H54 (cell line): ENCODE measurements at regions not wholly inside any gene's neighbourhood (a gene's known extent, or its start where the extent isn't known, plus 50 kb on each side); places are given as distances from the start of the nearest gene placed in this dataset.

Source experiments
- DNase-seq: peaks from one replicate; pipeline ENCODE4 v3.0.0; 2011; ENCODE audit warnings: low spot score, mixed read lengths; ENCODE audit not compliant: insufficient read length
- FAIRE-seq: peaks from 3 replicates; lab custom pipeline; 2011; peaks lifted over from hg19 to GRCh38; lab: Jason Lieb, UNC
- POLR2A ChIP-seq: IDR thresholded peaks from 2 replicates; pipeline ENCODE4 v1.6.1; 2011; ENCODE audit warnings: low read depth, mild to moderate bottlenecking, low read length

GRCh38 chr5:98095072-98095471 is 678.4 kb upstream of the RGMB start:
- no peak for DNase-seq
- FAIRE-seq, result no peak
- TF ChIP-seq POLR2A, result no peak

GRCh38 chr5:98096155-98096554 is 677.3 kb upstream of the RGMB start:
- no peak for DNase-seq
- peak; percentile 74 for FAIRE-seq
- no peak for TF ChIP-seq POLR2A

- FAIRE-seq (no peak), DNase-seq (no peak)
- TF ChIP-seq POLR2A, result no peak
Observed at GRCh38 chr5:98099448-98100105, 673.9 kb upstream of the RGMB start.

GRCh38 chr5:98101131-98101530 is 672.3 kb upstream of the RGMB start:
- FAIRE-seq, result no peak
- TF ChIP-seq POLR2A, result no peak
- DNase-seq, result no peak

- FAIRE-seq (no peak), DNase-seq (no peak)
- TF ChIP-seq POLR2A, result no peak
Observed at GRCh38 chr5:98102936-98103335, 670.5 kb upstream of the RGMB start.

- no peak for TF ChIP-seq POLR2A
- DNase-seq (no peak), FAIRE-seq (no peak)
Observed at GRCh38 chr5:98103807-98104206, 669.7 kb upstream of the RGMB start.

- TF ChIP-seq POLR2A, result no peak
- no peak for DNase-seq
- peak; percentile 36 for FAIRE-seq
Observed at GRCh38 chr5:98104454-98105188, 668.8 kb upstream of the RGMB start.

GRCh38 chr5:98105681-98106080 is 667.8 kb upstream of the RGMB start:
- FAIRE-seq, result no peak
- TF ChIP-seq POLR2A, result no peak

GRCh38 chr5:98106116-98107031 is 667.1 kb upstream of the RGMB start:
- no peak for DNase-seq
- TF ChIP-seq POLR2A, result no peak
- FAIRE-seq, result peak; percentile 20

More at GRCh38 chr5:98105681-98106080, 667.8 kb upstream of the RGMB start:
- DNase-seq, result no peak

GRCh38 chr5:98108497-98108896 is 665.0 kb upstream of the RGMB start:
- TF ChIP-seq POLR2A, result no peak
- peak; percentile 92 for FAIRE-seq
- DNase-seq, result no peak

- FAIRE-seq (peak; percentile 81), DNase-seq (no peak)
- TF ChIP-seq POLR2A, result no peak
Observed at GRCh38 chr5:98109561-98110006, 663.9 kb upstream of the RGMB start.

- FAIRE-seq (peak; percentile 78), DNase-seq (no peak)
- no peak for TF ChIP-seq POLR2A
Observed at GRCh38 chr5:98110282-98110691, 663.2 kb upstream of the RGMB start.

- no peak for DNase-seq
- peak; percentile 62 for FAIRE-seq
- no peak for TF ChIP-seq POLR2A
Observed at GRCh38 chr5:98110791-98111190, 662.7 kb upstream of the RGMB start.

GRCh38 chr5:98111686-98112085 is 661.8 kb upstream of the RGMB start:
- FAIRE-seq, result no peak
- DNase-seq, result no peak
- TF ChIP-seq POLR2A, result no peak
